Dermis blood vessel endothelial cell (primary cell): ENCODE measurements at regions not wholly inside any gene's neighbourhood (a gene's known extent, or its start where the extent isn't known, plus 50 kb on each side); places are given as distances from the start of the nearest gene placed in this dataset.
A peak's percentile ranks its signal among the peaks of the same experiment; 100 is the strongest.
"Not testable (repeated sequence)": the region's sequence is repeated elsewhere in the genome, so short reads cannot be mapped to it uniquely, and the experiment has no call there.

ENCODE experiments used
- DNase-seq: peaks from one replicate; pipeline ENCODE4 v3.0.0; 2010

- DNase-seq, result no peak
Measured at GRCh38 chr4:177191586-177191985, 118.1 kb upstream of the NEIL3 start.

GRCh38 chr4:177191991-177192390 is 117.7 kb upstream of the NEIL3 start:
- DNase-seq, result no peak

GRCh38 chr4:177193024-177193715 is 116.5 kb upstream of the NEIL3 start:
- DNase-seq, result not testable (repeated sequence)

GRCh38 chr4:177194906-177195305 is 114.8 kb upstream of the NEIL3 start:
- no peak for DNase-seq

- no peak for DNase-seq
Measured at GRCh38 chr4:177196615-177197014, 113.1 kb upstream of the NEIL3 start.

- no peak for DNase-seq
Measured at GRCh38 chr4:177201614-177202013, 108.1 kb upstream of the NEIL3 start.

GRCh38 chr4:177204126-177204525 is 105.5 kb upstream of the NEIL3 start:
- DNase-seq, result no peak

- no peak for DNase-seq
Measured at GRCh38 chr4:177214935-177215334, 94.7 kb upstream of the NEIL3 start.

- DNase-seq, result peak; percentile 37
Measured at GRCh38 chr4:177220376-177220775, 89.3 kb upstream of the NEIL3 start.

- DNase-seq, result no peak
Measured at GRCh38 chr4:177222781-177223180, 86.9 kb upstream of the NEIL3 start.

GRCh38 chr4:177225605-177226004 is 84.1 kb upstream of the NEIL3 start:
- no peak for DNase-seq

GRCh38 chr4:177227636-177228035 is 82.0 kb upstream of the NEIL3 start:
- DNase-seq, result no peak

GRCh38 chr4:177228599-177228998 is 81.1 kb upstream of the NEIL3 start:
- DNase-seq, result peak; percentile 5

GRCh38 chr4:177229331-177229730 is 80.3 kb upstream of the NEIL3 start:
- DNase-seq, result peak; percentile 35

- no peak for DNase-seq
Measured at GRCh38 chr4:177232473-177232872, 77.2 kb upstream of the NEIL3 start.

- no peak for DNase-seq
Measured at GRCh38 chr4:177235026-177235425, 74.6 kb upstream of the NEIL3 start.

- DNase-seq, result no peak
Measured at GRCh38 chr4:177236886-177237285, 72.8 kb upstream of the NEIL3 start.

- DNase-seq, result no peak
Measured at GRCh38 chr4:177237291-177237690, 72.4 kb upstream of the NEIL3 start.

- no peak for DNase-seq
Measured at GRCh38 chr4:177239477-177239876, 70.2 kb upstream of the NEIL3 start.

GRCh38 chr4:177239878-177240277 is 69.8 kb upstream of the NEIL3 start:
- DNase-seq, result no peak

- no peak for DNase-seq
Measured at GRCh38 chr4:177242651-177243286, 66.9 kb upstream of the NEIL3 start.

GRCh38 chr4:177246641-177247584 is 62.8 kb upstream of the NEIL3 start:
- peak; percentile 11 for DNase-seq

- DNase-seq, result peak; percentile 78
Measured at GRCh38 chr4:177250056-177250696, 59.5 kb upstream of the NEIL3 start.
